DND-41 (cell line): ENCODE measurements at regions not wholly inside any gene's neighbourhood (a gene's known extent, or its start where the extent isn't known, plus 50 kb on each side); places are given as distances from the start of the nearest gene placed in this dataset.

Experiments used
- CTCF ChIP-seq: IDR thresholded peaks from 2 replicates; pipeline ENCODE4 v1.5.1; 2012; ENCODE audit warnings: borderline replicate concordance, low read length, moderate library complexity, mild to moderate bottlenecking; ENCODE audit not compliant: poor library complexity, severe bottlenecking; ENCODE audit errors: extremely low read depth
- EZH2 ChIP-seq: IDR thresholded peaks from 3 replicates; pipeline ENCODE4 v1.6.1; 2012; ENCODE audit warnings: borderline replicate concordance, low read depth, mild to moderate bottlenecking, moderate library complexity, low read length, inconsistent platforms; ENCODE audit not compliant: severe bottlenecking

DNA sequence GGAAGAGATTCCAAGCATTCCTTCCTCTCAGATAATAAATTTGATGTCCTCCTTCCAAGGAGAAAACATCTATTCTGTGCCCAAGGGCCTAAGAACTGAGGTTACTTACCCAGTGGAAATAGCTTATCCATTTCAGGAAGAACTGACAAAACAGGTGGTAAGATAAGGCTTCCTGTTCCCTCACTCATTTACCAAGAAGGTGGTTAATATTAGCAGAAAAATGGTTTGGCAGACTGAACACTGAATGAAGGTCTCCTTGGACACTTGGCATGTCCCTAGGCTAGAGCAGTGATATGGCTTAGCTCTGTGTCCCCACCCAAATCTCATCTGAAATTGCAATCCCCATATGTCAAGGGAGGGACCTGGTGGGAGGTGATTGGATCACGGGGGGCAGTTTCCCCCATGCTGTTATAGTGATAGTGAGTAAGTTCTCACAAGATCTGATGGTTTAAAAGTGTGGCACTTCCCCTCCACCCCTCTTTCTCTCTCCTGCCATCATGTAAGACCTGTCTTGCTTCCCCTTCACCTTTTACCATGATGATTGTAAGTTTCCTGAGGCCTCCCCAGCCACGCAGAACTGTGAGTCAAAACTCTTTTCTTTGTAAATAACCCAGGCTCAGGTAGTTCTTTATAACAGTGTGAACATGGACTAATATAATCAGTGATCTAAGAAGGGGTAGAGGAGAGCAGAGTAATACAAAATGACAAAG is 127.4 kb downstream of the ST8SIA2 start:
- no peak for TF ChIP-seq CTCF
- TF ChIP-seq EZH2, result no peak
